ENCODE measurements at regions not wholly inside any gene's neighbourhood (a gene's known extent, or its start where the extent isn't known, plus 50 kb on each side); places are given as distances from the start of the nearest gene placed in this dataset.

- DNase-seq (ENCODE audit: low spot score in 2 of 2): no peak
- no peak overlapping the region for H3K27ac ChIP-seq
- intact Hi-C loops (cut with DNase I; ENCODE audit: low total_unique reads): no loop called here
- no peak overlapping the region for H3K4me3 ChIP-seq
- no peak for TF ChIP-seq POLR2A (IDR thresholded peaks at IDR 0.05)
- TF ChIP-seq POLR2AphosphoS5 (IDR thresholded peaks at IDR 0.05): no peak
- TF ChIP-seq CTCF (IDR thresholded peaks at IDR 0.05): no peak
- no peaks in the 10 kb centered on the region for H3K27me3 ChIP-seq
- no peaks in the 10 kb centered on the region for H3K36me3 ChIP-seq
- peaks cover 7 to 12% of the 10 kb centered on the region in 2 donors for H3K9me3 ChIP-seq
- H3K4me1 ChIP-seq: no peaks in the 10 kb centered on the region
Observed at GRCh38 chr4:22090661-22091351, 142.2 kb upstream of the KCNIP4 start.

- TF ChIP-seq POLR2A (IDR thresholded peaks at IDR 0.05): no peak
- no peak for TF ChIP-seq CTCF (IDR thresholded peaks at IDR 0.05)
- no peak for TF ChIP-seq POLR2AphosphoS5 (IDR thresholded peaks at IDR 0.05)
- H3K27ac ChIP-seq: no peak overlapping the region
- H3K27me3 ChIP-seq: no peaks in the 10 kb centered on the region
- no peaks in the 10 kb centered on the region for H3K4me1 ChIP-seq
- H3K4me3 ChIP-seq: no peak overlapping the region
- DNase-seq (ENCODE audit: low spot score in 2 of 2): no peak
- intact Hi-C loops (cut with DNase I; ENCODE audit: low total_unique reads): no loop called here
- H3K36me3 ChIP-seq: no peaks in the 10 kb centered on the region
- H3K9me3 ChIP-seq: peaks cover 3 to 16% of the 10 kb centered on the region in 2 donors
Observed at GRCh38 chr4:22077571-22077970, 129.0 kb upstream of the KCNIP4 start.

- DNase-seq (ENCODE audit: low spot score in 2 of 2): no peak
- Histone ChIP-seq H3K27me3 (no peaks in the 10 kb centered on the region), H3K36me3 (no peaks in the 10 kb centered on the region), H3K27ac (no peak overlapping the region), H3K4me1 (no peaks in the 10 kb centered on the region), H3K9me3 (peaks cover 0 to 16% of the 10 kb centered on the region in 2 donors), H3K4me3 (no peak overlapping the region)
- TF ChIP-seq POLR2A (IDR thresholded peaks at IDR 0.05) (no peak), CTCF (IDR thresholded peaks at IDR 0.05) (no peak), POLR2AphosphoS5 (IDR thresholded peaks at IDR 0.05) (no peak)
- intact Hi-C loops (cut with DNase I; ENCODE audit: low total_unique reads): no loop called here
Observed at GRCh38 chr4:22072726-22073125, 124.2 kb upstream of the KCNIP4 start.

GRCh38 chr4:22072240-22072639 lies 123.7 kb upstream of the KCNIP4 start:
- no peak overlapping the region for H3K27ac ChIP-seq
- H3K36me3 ChIP-seq: no peaks in the 10 kb centered on the region
- no peak for TF ChIP-seq POLR2AphosphoS5 (IDR thresholded peaks at IDR 0.05)
- H3K9me3 ChIP-seq: peaks cover 0 to 16% of the 10 kb centered on the region in 2 donors
- no peak overlapping the region for H3K4me3 ChIP-seq
- DNase-seq (ENCODE audit: low spot score in 2 of 2): no peak
- intact Hi-C loops (cut with DNase I; ENCODE audit: low total_unique reads): no loop called here
- H3K27me3 ChIP-seq: no peaks in the 10 kb centered on the region
- no peaks in the 10 kb centered on the region for H3K4me1 ChIP-seq

GRCh38 chr4:22071749-22072148 lies 123.2 kb upstream of the KCNIP4 start:
- DNase-seq (ENCODE audit: low spot score in 2 of 2): no peak
- TF ChIP-seq POLR2AphosphoS5 (IDR thresholded peaks at IDR 0.05): no peak
- TF ChIP-seq CTCF (IDR thresholded peaks at IDR 0.05): no peak
- TF ChIP-seq POLR2A (IDR thresholded peaks at IDR 0.05): no peak
- intact Hi-C loops (cut with DNase I; ENCODE audit: low total_unique reads): no loop called here
- H3K27me3 ChIP-seq: no peaks in the 10 kb centered on the region
- H3K4me3 ChIP-seq: no peak overlapping the region
- H3K36me3 ChIP-seq: no peaks in the 10 kb centered on the region
- H3K27ac ChIP-seq: no peak overlapping the region
- H3K9me3 ChIP-seq: peaks cover 0 to 16% of the 10 kb centered on the region in 2 donors
- no peaks in the 10 kb centered on the region for H3K4me1 ChIP-seq
